ENCODE measurements at regions not wholly inside any gene's neighbourhood (a gene's known extent, or its start where the extent isn't known, plus 50 kb on each side); places are given as distances from the start of the nearest gene placed in this dataset.

- TF ChIP-seq CTCF (IDR thresholded peaks at IDR 0.05; ENCODE audit: low read length, missing control alignments), result no peak
- no peak overlapping the region for H3K4me3 ChIP-seq (replicated peaks; ENCODE audit: low read depth, low read length)
- DNase-seq (ENCODE audit: low read depth), result no peak
Measured at GRCh38 chr12:128165387-128165786, 101.6 kb upstream of the TMEM132C start.

- TF ChIP-seq CTCF (IDR thresholded peaks at IDR 0.05; ENCODE audit: low read length, missing control alignments), result no peak
- no peak for DNase-seq (ENCODE audit: low read depth)
- no peak overlapping the region for H3K4me3 ChIP-seq (replicated peaks; ENCODE audit: low read depth, low read length)
Measured at GRCh38 chr12:128168273-128168672, 98.7 kb upstream of the TMEM132C start.

GRCh38 chr12:128170181-128170580, 96.8 kb upstream of the TMEM132C start:
- H3K4me3 ChIP-seq (replicated peaks; ENCODE audit: low read depth, low read length), result no peak overlapping the region
- no peak for DNase-seq (ENCODE audit: low read depth)
- no peak for TF ChIP-seq CTCF (IDR thresholded peaks at IDR 0.05; ENCODE audit: low read length, missing control alignments)

GRCh38 chr12:128178565-128178964, 88.4 kb upstream of the TMEM132C start:
- no peak for TF ChIP-seq CTCF (IDR thresholded peaks at IDR 0.05; ENCODE audit: low read length, missing control alignments)
- DNase-seq (ENCODE audit: low read depth), result no peak
- no peak overlapping the region for H3K4me3 ChIP-seq (replicated peaks; ENCODE audit: low read depth, low read length)

- DNase-seq (ENCODE audit: low read depth), result no peak
- no peak for TF ChIP-seq CTCF (IDR thresholded peaks at IDR 0.05; ENCODE audit: low read length, missing control alignments)
- H3K4me3 ChIP-seq (replicated peaks; ENCODE audit: low read depth, low read length), result no peak overlapping the region
Measured at GRCh38 chr12:128178966-128179365, 88.0 kb upstream of the TMEM132C start.

- no peak for TF ChIP-seq CTCF (IDR thresholded peaks at IDR 0.05; ENCODE audit: low read length, missing control alignments)
- no peak overlapping the region for H3K4me3 ChIP-seq (replicated peaks; ENCODE audit: low read depth, low read length)
- no peak for DNase-seq (ENCODE audit: low read depth)
Measured at GRCh38 chr12:128180166-128180565, 86.8 kb upstream of the TMEM132C start.

- no peak for TF ChIP-seq CTCF (IDR thresholded peaks at IDR 0.05; ENCODE audit: low read length, missing control alignments)
- no peak for DNase-seq (ENCODE audit: low read depth)
- no peak overlapping the region for H3K4me3 ChIP-seq (replicated peaks; ENCODE audit: low read depth, low read length)
Measured at GRCh38 chr12:128190052-128190451, 76.9 kb upstream of the TMEM132C start.

Data from fibroblast of pulmonary artery (primary cell).